ENCODE measurements at regions not wholly inside any gene's neighbourhood (a gene's known extent, or its start where the extent isn't known, plus 50 kb on each side); places are given as distances from the start of the nearest gene placed in this dataset.

- peaks cover 24% of the 10 kb centered on the region for H3K27me3 Mint-ChIP-seq
- ATAC-seq = no peak
- H3K4me3 Mint-ChIP-seq = no peak overlapping the region
- no peak overlapping the region for H3K27ac Mint-ChIP-seq
- H3K4me1 Mint-ChIP-seq = no peaks in the 10 kb centered on the region
- no peaks in the 10 kb centered on the region for H3K9me3 Mint-ChIP-seq
- no peak for DNase-seq
Measured at GRCh38 chr4:11720292-11720691, 291.6 kb upstream of the HS3ST1 start.

- DNase-seq = no peak
- Mint-ChIP-seq H3K27me3 (peaks cover 24% of the 10 kb centered on the region), H3K4me1 (no peaks in the 10 kb centered on the region), H3K27ac (no peak overlapping the region), H3K9me3 (no peaks in the 10 kb centered on the region), H3K4me3 (no peak overlapping the region)
- no peak for ATAC-seq
Measured at GRCh38 chr4:11719879-11720278, 291.2 kb upstream of the HS3ST1 start.

GRCh38 chr4:11715753-11716521 lies 287.2 kb upstream of the HS3ST1 start:
- Mint-ChIP-seq H3K4me3 (no peak overlapping the region), H3K27ac (no peak overlapping the region), H3K9me3 (no peaks in the 10 kb centered on the region), H3K27me3 (peaks cover 17% of the 10 kb centered on the region), H3K4me1 (no peaks in the 10 kb centered on the region)
- ATAC-seq (no peak), DNase-seq (no peak)

GRCh38 chr4:11710453-11711093 lies 281.9 kb upstream of the HS3ST1 start:
- no peak for DNase-seq
- ATAC-seq = no peak
- Mint-ChIP-seq H3K27ac (no peak overlapping the region), H3K27me3 (peaks cover 12% of the 10 kb centered on the region), H3K4me3 (no peak overlapping the region), H3K9me3 (no peaks in the 10 kb centered on the region), H3K4me1 (no peaks in the 10 kb centered on the region)

GRCh38 chr4:11704186-11704830 lies 275.6 kb upstream of the HS3ST1 start:
- no peak overlapping the region for H3K4me3 Mint-ChIP-seq
- DNase-seq (no peak), ATAC-seq (no peak)
- no peaks in the 10 kb centered on the region for H3K4me1 Mint-ChIP-seq
- no peaks in the 10 kb centered on the region for H3K27me3 Mint-ChIP-seq
- H3K9me3 Mint-ChIP-seq = no peaks in the 10 kb centered on the region
- no peak overlapping the region for H3K27ac Mint-ChIP-seq

GRCh38 chr4:11702886-11703557 lies 274.3 kb upstream of the HS3ST1 start:
- DNase-seq (no peak), ATAC-seq (no peak)
- H3K9me3 Mint-ChIP-seq = no peaks in the 10 kb centered on the region
- no peaks in the 10 kb centered on the region for H3K4me1 Mint-ChIP-seq
- no peaks in the 10 kb centered on the region for H3K27me3 Mint-ChIP-seq
- H3K4me3 Mint-ChIP-seq = no peak overlapping the region
- H3K27ac Mint-ChIP-seq = no peak overlapping the region

- Mint-ChIP-seq H3K27ac (no peak overlapping the region), H3K9me3 (no peaks in the 10 kb centered on the region), H3K27me3 (no peaks in the 10 kb centered on the region), H3K4me1 (no peaks in the 10 kb centered on the region), H3K4me3 (no peak overlapping the region)
- no peak for DNase-seq
- ATAC-seq = no peak
Measured at GRCh38 chr4:11701966-11702725, 273.5 kb upstream of the HS3ST1 start.

GRCh38 chr4:11700751-11701226 lies 272.1 kb upstream of the HS3ST1 start:
- no peak overlapping the region for H3K27ac Mint-ChIP-seq
- ATAC-seq (no peak), DNase-seq (no peak)
- no peaks in the 10 kb centered on the region for H3K4me1 Mint-ChIP-seq
- H3K27me3 Mint-ChIP-seq = no peaks in the 10 kb centered on the region
- no peak overlapping the region for H3K4me3 Mint-ChIP-seq
- H3K9me3 Mint-ChIP-seq = no peaks in the 10 kb centered on the region

- DNase-seq (no peak), ATAC-seq (no peak)
- Mint-ChIP-seq H3K4me3 (no peak overlapping the region), H3K9me3 (peaks cover 2 to 4% of the 10 kb centered on the region in 2 donors), H3K27ac (no peak overlapping the region), H3K27me3 (no peaks in the 10 kb centered on the region), H3K4me1 (no peaks in the 10 kb centered on the region)
Measured at GRCh38 chr4:11698846-11699590, 270.3 kb upstream of the HS3ST1 start.

- Mint-ChIP-seq H3K4me1 (no peaks in the 10 kb centered on the region), H3K27ac (no peak overlapping the region), H3K4me3 (no peak overlapping the region), H3K27me3 (no peaks in the 10 kb centered on the region), H3K9me3 (peaks cover 8 to 11% of the 10 kb centered on the region in 2 donors)
- DNase-seq = no peak
- ATAC-seq = no peak
Measured at GRCh38 chr4:11698033-11698432, 269.3 kb upstream of the HS3ST1 start.

- Mint-ChIP-seq H3K4me1 (no peaks in the 10 kb centered on the region), H3K9me3 (peaks cover 8 to 11% of the 10 kb centered on the region in 2 donors), H3K4me3 (no peak overlapping the region), H3K27me3 (no peaks in the 10 kb centered on the region), H3K27ac (no peak overlapping the region)
- ATAC-seq (no peak), DNase-seq (no peak)
Measured at GRCh38 chr4:11693693-11694092, 265.0 kb upstream of the HS3ST1 start.

GRCh38 chr4:11691236-11691635 lies 262.5 kb upstream of the HS3ST1 start:
- H3K27me3 Mint-ChIP-seq = no peaks in the 10 kb centered on the region
- H3K27ac Mint-ChIP-seq = no peak overlapping the region
- ATAC-seq (no peak), DNase-seq (no peak)
- no peak overlapping the region for H3K4me3 Mint-ChIP-seq
- H3K4me1 Mint-ChIP-seq = no peaks in the 10 kb centered on the region
- peaks cover 8 to 11% of the 10 kb centered on the region in 2 donors for H3K9me3 Mint-ChIP-seq

GRCh38 chr4:11687727-11688126 lies 259.0 kb upstream of the HS3ST1 start:
- Mint-ChIP-seq H3K4me1 (no peaks in the 10 kb centered on the region), H3K9me3 (no peaks in the 10 kb centered on the region), H3K4me3 (no peak overlapping the region), H3K27ac (no peak overlapping the region), H3K27me3 (peaks cover 16% of the 10 kb centered on the region)
- DNase-seq (no peak), ATAC-seq (no peak)

GRCh38 chr4:11685481-11685880 lies 256.8 kb upstream of the HS3ST1 start:
- Mint-ChIP-seq H3K27me3 (peaks cover 18% of the 10 kb centered on the region), H3K4me3 (no peak overlapping the region), H3K9me3 (no peaks in the 10 kb centered on the region), H3K27ac (no peak overlapping the region), H3K4me1 (no peaks in the 10 kb centered on the region)
- ATAC-seq (no peak), DNase-seq (no peak)

Measured in stimulated activated naive CD8-positive, alpha-beta T cell treated with anti-CD3 and anti-CD28 coated beads, Interleukin-15, amount 100 ng/mL, for 72 hours (primary cell).